ENCODE measurements at regions not wholly inside any gene's neighbourhood (a gene's known extent, or its start where the extent isn't known, plus 50 kb on each side); places are given as distances from the start of the nearest gene placed in this dataset.

DNA sequence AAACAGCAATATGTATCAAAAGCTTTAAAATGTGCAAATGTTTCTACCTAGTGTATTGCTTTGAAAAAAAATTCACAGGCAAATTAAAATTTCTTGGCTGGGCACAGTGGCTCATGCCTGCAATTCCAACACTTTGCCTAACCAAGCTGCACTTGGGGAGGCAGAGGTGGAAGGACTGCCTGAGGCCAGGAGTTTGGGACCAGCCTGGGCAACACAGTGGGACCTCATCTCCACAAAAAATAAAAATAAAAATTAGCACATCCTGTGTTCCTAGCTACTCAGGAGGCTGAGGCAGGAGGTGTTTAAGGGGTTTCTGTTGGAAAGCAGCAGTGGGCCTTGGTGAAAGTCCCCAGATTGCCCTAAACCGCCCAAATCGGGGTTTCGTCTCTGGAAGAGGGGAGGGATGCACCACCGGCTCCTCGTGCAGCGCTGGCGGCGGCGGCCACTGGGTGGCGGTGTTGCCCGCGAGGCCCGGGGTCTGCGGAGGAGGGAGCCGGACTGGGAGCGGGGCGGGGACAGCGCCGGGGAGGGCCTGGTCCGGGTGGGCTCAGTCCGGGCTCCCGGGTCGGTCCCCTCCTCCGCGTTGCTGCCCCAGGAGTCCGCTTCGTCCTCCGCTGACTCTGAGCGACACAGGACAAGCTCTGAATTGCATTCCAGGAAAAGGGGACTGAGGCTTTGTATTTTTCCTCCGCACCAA lies 265.6 kb downstream of the AACS start:
- intact Hi-C loops (cut with micrococcal nuclease) = loop anchor here (1.0 kb wide), 1 partner anchor 73 kb away; no protein-coding TSS in a partner anchor
- Histone ChIP-seq H3K9me2 (replicated peaks; ENCODE audit: low read length) (no peaks in the 10 kb centered on the region), H3K4me2 (ENCODE audit: low read length) (peak overlapping the region; percentile 54), H3K4me1 (ENCODE audit: insufficient read depth, low read length) (no peaks in the 10 kb centered on the region), H4K20me1 (ENCODE audit: low read length) (no peaks in the 10 kb centered on the region), H3K4me3 (ENCODE audit: low read length) (peak overlapping the region; percentile 30; the same call in 1 of the 2 replicates), H2AFZ (ENCODE audit: low read length) (peak overlapping the region; percentile 48), H3K27ac (ENCODE audit: low read length) (no peak overlapping the region), H3K27me3 (ENCODE audit: low read length) (peaks cover 83% of the 10 kb centered on the region), H3K79me2 (ENCODE audit: low read length) (no peaks in the 10 kb centered on the region), H3K36me3 (ENCODE audit: low read depth, low read length) (no peaks in the 10 kb centered on the region), H3K9me3 (ENCODE audit: low read length) (no peaks in the 10 kb centered on the region), H3F3A (ENCODE audit: low read length, unreplicated experiment) (no peaks in the 10 kb centered on the region), H3K9ac (ENCODE audit: low read length) (no peak overlapping the region)
- ChIA-PET CTCF (no interaction called here), POLR2A (ENCODE audit: unreplicated experiment) (no interaction called here)
- TF ChIP-seq EZH2phosphoT487 (IDR thresholded peaks at IDR 0.05; ENCODE audit: borderline replicate concordance, low read length) = no peak
- TF ChIP-seq, protein P1, sequence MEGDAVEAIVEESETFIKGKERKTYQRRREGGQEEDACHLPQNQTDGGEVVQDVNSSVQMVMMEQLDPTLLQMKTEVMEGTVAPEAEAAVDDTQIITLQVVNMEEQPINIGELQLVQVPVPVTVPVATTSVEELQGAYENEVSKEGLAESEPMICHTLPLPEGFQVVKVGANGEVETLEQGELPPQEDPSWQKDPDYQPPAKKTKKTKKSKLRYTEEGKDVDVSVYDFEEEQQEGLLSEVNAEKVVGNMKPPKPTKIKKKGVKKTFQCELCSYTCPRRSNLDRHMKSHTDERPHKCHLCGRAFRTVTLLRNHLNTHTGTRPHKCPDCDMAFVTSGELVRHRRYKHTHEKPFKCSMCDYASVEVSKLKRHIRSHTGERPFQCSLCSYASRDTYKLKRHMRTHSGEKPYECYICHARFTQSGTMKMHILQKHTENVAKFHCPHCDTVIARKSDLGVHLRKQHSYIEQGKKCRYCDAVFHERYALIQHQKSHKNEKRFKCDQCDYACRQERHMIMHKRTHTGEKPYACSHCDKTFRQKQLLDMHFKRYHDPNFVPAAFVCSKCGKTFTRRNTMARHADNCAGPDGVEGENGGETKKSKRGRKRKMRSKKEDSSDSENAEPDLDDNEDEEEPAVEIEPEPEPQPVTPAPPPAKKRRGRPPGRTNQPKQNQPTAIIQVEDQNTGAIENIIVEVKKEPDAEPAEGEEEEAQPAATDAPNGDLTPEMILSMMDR (conservative IDR thresholded peaks at IDR 0.05; ENCODE audit: low read depth, low read length) = peak; percentile 90
- no TSS peak for BruUV-seq (replicated peaks)
- peak; percentile 57 for DNase-seq
- ATAC-seq = peak; percentile 98

DNA sequence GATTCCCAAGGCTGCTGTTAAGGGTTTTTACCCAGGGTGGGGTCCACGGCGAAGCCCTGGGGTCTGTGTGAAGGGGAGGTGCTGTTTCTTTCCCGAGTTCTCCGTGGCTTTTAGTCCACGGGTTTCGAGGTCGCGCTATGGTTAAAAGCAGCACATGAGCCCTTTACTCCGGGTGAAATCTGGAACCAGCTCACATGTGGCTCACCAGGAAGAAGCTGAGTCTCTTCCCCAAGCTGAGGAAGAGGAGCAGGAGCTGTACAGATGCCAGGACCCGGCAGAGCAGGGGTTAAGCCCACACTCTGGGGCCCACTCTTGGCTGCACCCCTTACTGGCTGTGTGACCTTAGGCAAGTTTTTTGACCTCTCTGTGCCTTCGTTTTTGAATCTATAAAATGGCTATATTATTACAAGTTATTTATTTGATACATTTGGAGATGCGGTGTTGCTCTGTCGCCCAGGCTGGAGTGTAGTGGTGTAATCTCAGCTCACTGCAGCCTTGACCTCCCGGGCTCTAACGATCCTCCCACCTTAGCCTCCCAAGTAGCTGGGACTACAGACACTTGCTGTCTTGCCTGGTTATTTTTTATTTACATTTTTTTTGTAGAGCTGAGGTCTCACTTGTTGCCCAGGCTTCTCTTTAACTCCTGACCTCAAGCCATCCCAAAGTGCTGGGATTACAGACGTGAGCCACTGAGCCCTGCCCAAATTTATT lies 266.3 kb downstream of the AACS start:
- Histone ChIP-seq H3K27me3 (ENCODE audit: low read length) (peaks cover 83% of the 10 kb centered on the region), H3K36me3 (ENCODE audit: low read depth, low read length) (no peaks in the 10 kb centered on the region), H3K27ac (ENCODE audit: low read length) (no peak overlapping the region), H2AFZ (ENCODE audit: low read length) (peak overlapping the region; percentile 48), H3K9ac (ENCODE audit: low read length) (no peak overlapping the region), H4K20me1 (ENCODE audit: low read length) (no peaks in the 10 kb centered on the region), H3K4me2 (ENCODE audit: low read length) (peak overlapping the region; percentile 54), H3K9me2 (replicated peaks; ENCODE audit: low read length) (no peaks in the 10 kb centered on the region), H3F3A (ENCODE audit: low read length, unreplicated experiment) (no peaks in the 10 kb centered on the region), H3K4me3 (ENCODE audit: low read length) (peak overlapping the region; percentile 30; the same call in 1 of the 2 replicates), H3K79me2 (ENCODE audit: low read length) (no peaks in the 10 kb centered on the region), H3K9me3 (ENCODE audit: low read length) (no peaks in the 10 kb centered on the region), H3K4me1 (ENCODE audit: insufficient read depth, low read length) (no peaks in the 10 kb centered on the region)
- DNase-seq = no peak
- TF ChIP-seq EZH2 (IDR thresholded peaks at IDR 0.05; ENCODE audit: low read length, unreplicated experiment) (no peak), EZH2phosphoT487 (IDR thresholded peaks at IDR 0.05; ENCODE audit: borderline replicate concordance, low read length) (no peak)
- TF ChIP-seq, protein P1 (conservative IDR thresholded peaks at IDR 0.05; ENCODE audit: low read depth, low read length) = no peak
- ChIA-PET CTCF (no interaction called here), POLR2A (ENCODE audit: unreplicated experiment) (no interaction called here)
- ATAC-seq = peak; percentile 16; the same call in 1 of the 2 replicates
- BruUV-seq (replicated peaks) = no TSS peak
- intact Hi-C loops (cut with micrococcal nuclease) = loop anchor here (1.0 kb wide), 1 partner anchor 72 kb away; no protein-coding TSS in a partner anchor

DNA sequence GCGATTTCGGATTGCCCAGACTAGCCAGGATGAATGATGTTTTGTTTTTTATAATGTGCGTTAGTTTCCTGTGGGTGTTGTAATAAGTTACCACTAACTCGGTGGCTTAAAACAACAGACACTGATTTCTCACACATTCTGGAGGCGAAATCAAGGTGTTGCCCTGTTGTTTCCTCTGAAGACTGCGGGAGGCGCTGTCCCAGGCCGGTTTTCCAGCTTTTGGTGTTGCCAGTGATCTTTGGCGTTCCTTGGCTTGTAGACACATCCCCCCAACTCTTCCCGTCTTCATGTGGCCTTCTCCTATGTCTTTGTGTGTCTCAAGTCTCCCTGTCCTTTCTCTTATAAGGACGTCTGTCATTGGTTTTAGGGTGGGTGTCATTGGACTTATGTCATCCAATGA lies 267.7 kb downstream of the AACS start:
- intact Hi-C loops (cut with micrococcal nuclease) = no loop called here
- ChIA-PET POLR2A (ENCODE audit: unreplicated experiment) (no interaction called here), CTCF (no interaction called here)
- ATAC-seq (no peak), DNase-seq (no peak)
- H4K20me1 ChIP-seq (ENCODE audit: low read length) = no peaks in the 10 kb centered on the region
- no peaks in the 10 kb centered on the region for H3K9me3 ChIP-seq (ENCODE audit: low read length)
- H3K79me2 ChIP-seq (ENCODE audit: low read length) = no peaks in the 10 kb centered on the region
- no peak overlapping the region for H3K9ac ChIP-seq (ENCODE audit: low read length)
- H3K9me2 ChIP-seq (replicated peaks; ENCODE audit: low read length) = no peaks in the 10 kb centered on the region
- H3K36me3 ChIP-seq (ENCODE audit: low read depth, low read length) = no peaks in the 10 kb centered on the region
- no TSS peak for BruUV-seq (replicated peaks)
- no peak overlapping the region for H3K4me2 ChIP-seq (ENCODE audit: low read length)
- peaks cover 83% of the 10 kb centered on the region for H3K27me3 ChIP-seq (ENCODE audit: low read length)
- H3K27ac ChIP-seq (ENCODE audit: low read length) = no peak overlapping the region
- no peak overlapping the region for H3K4me3 ChIP-seq (ENCODE audit: low read length)
- H3K4me1 ChIP-seq (ENCODE audit: insufficient read depth, low read length) = no peaks in the 10 kb centered on the region
- TF ChIP-seq EZH2 (IDR thresholded peaks at IDR 0.05; ENCODE audit: low read length, unreplicated experiment) (no peak), EZH2phosphoT487 (IDR thresholded peaks at IDR 0.05; ENCODE audit: borderline replicate concordance, low read length) (no peak)
- TF ChIP-seq, protein P1 (conservative IDR thresholded peaks at IDR 0.05; ENCODE audit: low read depth, low read length) = peak; percentile 38; the same call in 1 of the 2 replicates
- no peak overlapping the region for H2AFZ ChIP-seq (ENCODE audit: low read length)
- H3F3A ChIP-seq (ENCODE audit: low read length, unreplicated experiment) = no peaks in the 10 kb centered on the region

All from PC-3 (cell line).